GM21576 (cell line): ENCODE measurements at regions not wholly inside any gene's neighbourhood (a gene's known extent, or its start where the extent isn't known, plus 50 kb on each side); places are given as distances from the start of the nearest gene placed in this dataset.

Source experiments
- ATAC-seq: cut with Tn5 transposase; IDR thresholded peaks from one replicate; pipeline ENCODE4 v1.9.1; 2021; ENCODE audit warnings: mild to moderate bottlenecking, moderate library complexity; ENCODE audit not compliant: unreplicated experiment

DNA sequence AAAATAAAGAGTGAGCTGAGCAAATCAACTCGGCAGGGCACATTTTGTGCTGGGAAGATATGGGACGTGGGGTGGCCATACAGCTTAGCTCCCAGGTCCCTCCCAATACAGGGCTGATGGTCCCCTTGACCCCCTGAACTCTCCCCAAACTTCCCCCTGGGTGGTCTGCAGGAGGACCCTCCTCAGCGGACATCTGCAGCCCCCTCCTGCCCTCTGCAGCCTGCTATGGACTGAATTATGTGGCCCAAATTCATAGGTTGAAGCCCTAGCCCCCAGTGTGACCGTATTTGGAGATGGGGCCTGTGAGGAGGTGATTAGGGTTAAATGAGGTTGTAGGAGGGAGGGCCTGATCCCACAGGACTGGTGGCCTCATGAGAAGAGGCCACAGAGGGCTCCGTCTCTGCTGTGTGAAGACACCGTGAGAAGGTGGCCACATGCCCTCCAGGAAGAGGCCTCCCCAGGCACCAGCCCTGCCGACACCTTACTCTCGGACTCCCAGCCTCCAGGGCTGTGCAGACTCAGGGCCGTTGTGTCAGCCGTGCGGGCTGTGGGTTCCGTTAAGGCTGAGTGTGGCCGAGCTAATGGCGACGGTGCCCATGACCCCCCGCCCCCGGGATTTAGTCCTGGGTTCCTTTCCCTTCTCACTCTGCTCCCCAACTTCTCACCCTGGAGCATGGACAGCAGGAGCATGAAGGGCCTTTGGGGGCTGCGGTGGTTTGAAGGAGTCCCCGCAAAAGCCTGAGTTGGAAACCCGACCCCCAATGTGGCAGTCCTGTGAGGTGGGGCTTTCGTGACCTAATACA is 1042.8 kb downstream of the BRD1 start:
- no peak for ATAC-seq

DNA sequence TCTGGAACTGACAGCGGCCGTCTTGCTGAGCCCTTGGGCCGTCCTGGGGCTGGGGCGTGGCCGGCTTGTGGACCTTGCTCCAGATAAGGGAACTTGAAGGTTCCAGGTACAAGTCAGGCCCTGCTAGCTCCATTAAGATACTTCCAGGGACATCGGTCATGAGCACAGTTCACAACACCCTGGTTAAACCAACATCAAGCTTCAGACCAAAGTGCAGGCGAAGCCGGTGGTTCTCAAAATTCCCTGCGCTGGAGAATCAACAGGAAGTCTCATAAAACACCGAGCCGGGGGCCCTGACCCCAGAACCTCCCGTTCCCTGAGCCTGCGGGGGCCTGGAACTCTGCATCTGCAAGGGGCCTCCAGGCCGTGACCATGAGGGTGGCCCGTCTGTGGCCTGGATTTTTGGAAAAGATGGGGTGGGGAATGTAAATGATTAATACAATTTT is 1043.8 kb downstream of the BRD1 start:
- ATAC-seq = no peak

DNA sequence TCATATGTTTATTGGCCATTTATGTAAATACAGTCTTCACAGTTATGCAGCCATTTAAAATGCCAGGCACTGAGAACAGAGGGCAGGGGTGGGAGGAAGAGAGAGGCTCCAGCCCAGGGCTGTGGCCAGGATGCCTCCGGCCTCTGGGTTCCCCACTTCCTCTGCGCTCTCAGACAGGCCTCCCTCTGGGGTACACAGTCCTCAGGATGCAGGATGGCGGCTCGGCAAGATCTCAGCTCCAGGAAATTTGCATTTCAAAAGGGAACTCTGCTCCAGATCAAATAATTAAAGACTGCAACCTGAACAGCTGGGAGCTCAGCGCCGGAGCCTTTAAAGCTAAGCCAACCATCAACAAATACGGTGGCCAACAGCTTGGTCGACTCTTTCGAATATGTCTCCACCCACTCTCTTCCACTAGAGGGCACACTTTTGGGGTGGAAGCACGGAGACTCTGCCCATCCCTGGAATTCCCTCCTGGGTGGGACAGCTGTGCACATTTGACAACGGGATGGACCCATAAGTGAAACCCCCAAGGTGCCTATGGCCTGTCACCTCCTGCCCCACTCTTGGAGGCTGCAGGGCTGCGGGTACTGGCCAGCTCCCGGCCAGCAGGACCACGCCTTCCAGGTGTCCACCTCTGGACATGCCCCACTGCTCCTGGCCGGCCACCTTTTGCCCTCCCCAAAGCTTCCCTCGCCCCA is 1044.7 kb downstream of the BRD1 start:
- no peak for ATAC-seq

DNA sequence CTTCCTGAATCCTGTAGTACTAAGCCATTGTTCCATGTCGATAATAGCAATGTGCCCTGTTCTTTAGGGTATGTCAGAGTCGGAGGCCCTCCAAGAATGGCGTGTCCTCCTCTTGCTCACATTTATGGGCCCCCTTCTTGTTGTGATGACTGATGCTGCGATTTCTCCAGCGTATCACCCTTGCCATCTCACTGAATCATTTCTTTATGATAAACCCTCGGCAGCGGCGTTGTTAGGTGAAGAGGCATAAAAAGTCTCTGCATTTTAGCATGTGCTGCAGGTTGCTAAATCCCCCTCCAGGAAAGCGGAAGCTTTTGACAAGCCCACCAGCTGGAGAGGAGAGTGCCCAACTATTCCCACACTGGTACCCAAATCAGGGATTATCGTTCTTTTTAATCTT is 1045.3 kb downstream of the BRD1 start:
- ATAC-seq = no peak

DNA sequence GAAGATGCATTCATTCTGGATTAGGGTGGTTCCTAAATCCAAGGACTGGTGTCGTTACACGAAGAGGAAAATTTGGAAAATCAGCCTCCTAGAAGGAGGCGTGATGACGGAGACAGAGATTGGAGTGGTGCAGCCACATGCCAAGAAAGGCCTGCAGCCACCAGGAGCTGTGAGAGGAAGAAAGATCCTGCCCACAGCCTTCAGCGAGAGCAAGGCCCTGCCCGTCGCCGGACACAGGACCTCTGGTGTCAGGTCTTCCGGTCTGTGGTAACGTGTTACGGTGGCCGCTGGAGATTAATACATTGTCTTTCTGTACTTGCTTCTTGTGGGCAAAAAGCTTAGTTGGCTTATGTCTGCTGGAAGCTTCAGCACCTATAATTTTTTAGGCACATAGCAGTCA is 1045.8 kb downstream of the BRD1 start:
- ATAC-seq = no peak

DNA sequence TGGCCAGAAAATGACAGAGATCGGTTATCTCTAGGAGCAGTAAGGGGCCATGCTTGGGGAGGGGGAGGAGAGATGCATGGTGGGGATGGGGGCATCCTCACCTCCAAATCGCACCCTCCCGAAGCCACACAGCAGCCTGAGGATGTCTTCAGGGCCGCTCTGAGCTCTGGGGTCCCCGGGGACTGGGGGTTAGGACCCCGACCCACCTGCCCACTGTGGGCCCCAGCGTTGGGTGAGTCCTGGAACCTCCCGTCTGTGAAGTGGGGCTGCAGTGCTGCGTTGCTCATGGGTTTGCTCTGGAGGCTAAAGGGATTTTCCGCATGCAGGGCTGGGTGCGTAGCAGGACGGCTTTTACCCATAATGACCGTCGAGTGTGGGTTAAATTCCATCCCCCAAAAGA is 1046.3 kb downstream of the BRD1 start:
- ATAC-seq = no peak

DNA sequence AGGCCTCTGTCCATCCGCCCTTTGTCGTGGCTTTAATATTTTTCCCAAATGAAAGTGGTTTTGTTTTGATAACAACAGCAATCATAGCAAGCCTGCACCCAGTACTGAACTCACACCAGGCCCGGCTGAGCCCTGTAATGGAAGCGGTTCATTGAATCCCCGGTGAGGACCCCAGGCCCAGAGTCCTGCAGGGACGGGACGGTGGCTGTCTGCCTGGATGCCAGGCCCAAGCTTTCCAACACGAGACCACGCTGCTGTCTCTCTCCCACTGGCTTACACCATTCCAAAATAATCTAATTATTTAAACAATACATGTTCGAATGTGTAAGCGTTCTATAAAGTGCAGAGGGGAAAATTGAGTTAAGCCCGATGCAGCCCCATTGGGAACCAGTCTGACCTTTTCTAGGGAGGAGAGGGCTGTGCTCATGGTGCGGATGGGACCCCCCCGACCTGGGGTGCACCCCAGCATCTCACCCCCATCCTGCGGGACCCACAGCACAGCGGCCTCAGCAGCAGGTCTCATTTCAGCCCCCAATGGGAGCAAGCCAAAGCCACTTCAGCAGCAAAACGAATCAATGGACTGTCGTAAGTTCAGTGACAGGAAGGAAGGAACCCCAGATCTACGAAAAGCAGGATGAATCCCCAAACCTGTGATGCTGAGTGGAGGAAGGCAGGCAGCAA is 1046.9 kb downstream of the BRD1 start:
- no peak for ATAC-seq

DNA sequence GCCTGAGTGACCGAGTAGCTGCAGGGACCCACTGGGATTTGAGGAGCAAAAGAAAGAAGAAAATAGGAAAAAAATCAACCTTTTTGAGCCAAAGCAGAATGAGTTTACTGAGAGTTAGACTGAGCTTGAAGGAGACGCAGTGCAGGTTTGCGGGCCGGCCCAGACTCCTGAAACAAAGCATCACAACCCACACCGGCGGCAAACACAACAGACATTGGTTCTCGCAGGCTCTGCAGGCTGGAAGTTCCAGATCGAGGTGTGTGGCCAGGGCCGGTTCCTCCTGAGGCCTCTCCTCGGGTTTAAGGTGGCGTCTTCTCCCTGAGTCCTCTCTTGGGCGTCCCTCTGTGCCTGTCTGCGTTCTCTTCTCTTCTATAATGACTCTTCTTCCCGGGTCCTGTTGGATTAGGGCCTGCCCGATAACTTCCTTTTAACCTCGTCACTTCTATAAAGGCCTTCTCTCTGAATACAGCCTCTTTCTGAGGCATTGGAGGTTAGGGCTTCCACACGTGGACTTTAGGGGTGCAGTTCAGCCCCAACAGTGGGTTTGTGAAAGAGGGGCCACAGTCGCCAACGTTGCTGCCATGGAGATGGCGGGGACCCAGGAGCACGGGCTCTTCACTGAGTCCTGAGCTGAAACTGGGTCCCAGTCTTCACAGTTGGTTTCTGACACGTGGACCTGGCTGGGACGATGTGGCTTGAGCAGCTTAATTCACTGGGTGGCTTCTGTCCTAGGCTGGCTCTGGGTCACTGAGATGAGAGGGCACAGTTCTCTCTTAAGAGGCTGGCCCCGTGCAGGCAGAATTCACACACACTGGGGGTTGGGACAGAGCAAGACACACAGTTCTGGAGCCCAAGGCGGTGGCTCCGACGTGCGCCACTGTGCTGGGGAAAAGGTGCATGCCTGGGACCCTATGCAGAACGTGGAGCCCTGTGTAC is 1047.7 kb downstream of the BRD1 start:
- no peak for ATAC-seq

DNA sequence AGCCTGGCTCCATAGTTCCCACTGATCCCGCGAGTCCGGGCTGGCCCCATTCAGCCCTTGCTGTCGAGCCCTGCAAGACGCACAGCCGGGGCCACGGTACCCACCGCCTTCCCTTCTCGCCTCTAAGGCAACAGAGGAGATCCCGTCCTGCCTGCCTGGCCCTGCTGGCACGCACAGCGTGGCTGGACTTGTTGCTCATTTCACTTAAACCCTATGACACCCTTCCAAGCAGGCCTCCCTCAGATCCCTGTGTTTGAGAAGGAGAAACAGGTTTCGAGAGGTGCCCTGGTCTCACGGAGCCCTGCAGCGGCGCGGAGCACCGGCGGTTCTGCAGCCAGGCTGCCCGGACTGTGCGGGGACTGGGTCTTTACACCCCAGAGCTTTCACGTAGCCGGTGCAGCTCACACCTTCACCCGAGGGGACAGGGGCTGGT is 1048.4 kb downstream of the BRD1 start:
- no peak for ATAC-seq

DNA sequence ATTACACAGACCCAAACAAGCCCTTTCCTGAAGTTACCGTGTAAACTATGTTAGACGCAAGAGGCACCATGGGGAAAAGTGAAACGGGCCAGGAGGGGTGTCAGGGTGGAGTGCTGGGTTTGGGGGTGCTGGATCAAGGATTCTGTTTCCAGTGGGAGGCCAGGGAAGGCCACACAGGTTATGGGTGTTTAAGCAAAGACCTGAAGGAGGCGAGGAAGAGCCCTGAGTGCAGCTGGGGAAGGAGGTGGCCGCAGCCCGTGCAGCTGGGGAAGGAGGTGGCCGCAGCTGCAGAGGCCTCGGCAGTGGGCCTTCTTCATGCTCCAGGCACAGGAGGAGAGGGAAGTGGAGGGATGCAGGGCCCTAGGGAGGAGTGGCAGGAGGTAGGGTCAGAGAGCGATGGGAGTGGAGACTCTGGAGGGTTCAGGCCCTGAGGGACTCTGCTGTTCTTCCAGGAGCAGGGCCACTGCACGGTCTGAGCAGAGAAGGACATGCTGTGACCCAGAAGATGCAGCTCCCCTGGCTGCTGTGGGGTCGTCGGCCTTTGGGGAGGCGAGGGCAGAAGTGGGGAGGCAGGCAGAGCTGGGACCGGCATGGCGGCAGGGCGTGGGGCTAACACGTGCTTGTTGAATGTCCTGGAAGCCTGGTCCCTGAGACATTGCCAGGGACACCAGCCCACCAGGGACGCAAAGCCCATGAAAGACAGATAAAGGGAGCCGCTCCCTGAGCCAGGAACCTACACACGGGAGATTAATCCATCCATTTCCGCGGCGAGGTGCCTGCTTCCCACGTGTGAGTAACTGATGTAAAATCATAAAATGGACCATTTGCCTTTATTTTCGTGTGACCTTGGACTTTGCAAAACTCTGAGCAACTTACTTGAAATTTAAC is 1049.1 kb downstream of the BRD1 start:
- ATAC-seq = no peak

DNA sequence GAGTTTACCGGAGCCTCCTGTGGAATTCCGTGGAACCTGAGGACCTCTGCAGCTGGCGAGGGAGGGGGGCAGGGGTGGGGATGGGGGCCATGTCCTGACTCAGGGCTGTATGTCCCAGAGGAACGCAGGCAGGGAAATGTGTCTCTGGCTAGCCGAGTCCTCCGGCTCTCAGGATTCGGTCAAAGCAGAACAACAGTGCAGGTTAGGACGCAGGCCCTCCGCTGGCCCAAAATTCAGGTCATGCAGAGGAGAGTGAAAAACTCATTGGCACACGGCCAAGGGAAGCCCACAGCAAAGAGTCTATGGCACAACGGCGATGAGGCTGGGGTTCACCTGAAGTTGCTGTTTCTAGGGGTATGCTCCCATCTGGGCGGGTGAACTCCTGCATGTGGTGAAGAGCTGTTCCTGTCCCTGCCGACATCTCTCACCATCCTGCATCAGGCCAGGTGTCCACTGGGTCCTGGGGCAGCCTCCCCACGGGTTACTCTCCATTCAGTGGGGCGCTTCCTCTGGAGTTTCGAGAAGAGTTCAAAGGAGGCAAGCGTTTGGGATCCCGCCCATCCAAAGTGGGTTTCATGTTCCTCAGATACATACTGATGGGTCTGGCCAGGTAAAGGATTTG is 1055.3 kb downstream of the BRD1 start:
- ATAC-seq = no peak

DNA sequence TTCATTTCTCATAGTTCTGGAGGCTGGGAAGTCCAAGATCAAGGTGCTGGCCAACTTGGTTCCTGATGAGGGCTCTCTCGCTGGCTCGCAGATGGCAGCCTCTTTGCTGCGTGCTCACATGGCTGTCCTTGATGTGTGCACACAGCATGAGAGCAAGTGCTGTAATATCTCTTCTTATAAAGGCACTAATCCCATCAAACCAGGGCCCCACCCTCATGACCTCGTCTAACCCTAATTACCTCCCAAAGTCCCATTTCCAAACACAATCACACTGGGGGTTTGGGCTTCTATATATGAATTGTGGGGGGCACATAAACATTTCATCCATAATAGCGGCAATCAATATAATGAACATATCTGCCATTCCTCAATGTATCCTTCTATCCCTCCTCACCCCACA is 1062.1 kb downstream of the BRD1 start:
- ATAC-seq = no peak

DNA sequence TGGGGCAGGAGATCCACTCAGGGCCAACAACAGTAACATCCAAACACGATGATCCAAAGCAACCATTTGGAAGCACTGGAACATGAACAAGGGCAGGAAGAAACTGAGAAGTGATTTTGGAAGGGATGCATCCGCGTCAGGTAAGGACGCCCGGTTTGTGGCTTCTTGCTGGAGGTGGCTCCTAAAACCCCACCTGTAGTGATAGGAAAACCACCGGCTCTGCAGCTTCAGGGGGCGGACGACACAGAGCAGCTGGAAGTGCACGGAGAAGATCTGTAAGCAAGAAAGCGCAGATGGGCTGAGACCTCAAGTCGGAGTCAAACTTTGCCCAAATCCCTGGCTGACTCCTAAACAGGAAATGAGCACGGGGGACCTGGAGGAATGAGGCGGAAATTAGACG is 1066.1 kb downstream of the BRD1 start:
- ATAC-seq = no peak

DNA sequence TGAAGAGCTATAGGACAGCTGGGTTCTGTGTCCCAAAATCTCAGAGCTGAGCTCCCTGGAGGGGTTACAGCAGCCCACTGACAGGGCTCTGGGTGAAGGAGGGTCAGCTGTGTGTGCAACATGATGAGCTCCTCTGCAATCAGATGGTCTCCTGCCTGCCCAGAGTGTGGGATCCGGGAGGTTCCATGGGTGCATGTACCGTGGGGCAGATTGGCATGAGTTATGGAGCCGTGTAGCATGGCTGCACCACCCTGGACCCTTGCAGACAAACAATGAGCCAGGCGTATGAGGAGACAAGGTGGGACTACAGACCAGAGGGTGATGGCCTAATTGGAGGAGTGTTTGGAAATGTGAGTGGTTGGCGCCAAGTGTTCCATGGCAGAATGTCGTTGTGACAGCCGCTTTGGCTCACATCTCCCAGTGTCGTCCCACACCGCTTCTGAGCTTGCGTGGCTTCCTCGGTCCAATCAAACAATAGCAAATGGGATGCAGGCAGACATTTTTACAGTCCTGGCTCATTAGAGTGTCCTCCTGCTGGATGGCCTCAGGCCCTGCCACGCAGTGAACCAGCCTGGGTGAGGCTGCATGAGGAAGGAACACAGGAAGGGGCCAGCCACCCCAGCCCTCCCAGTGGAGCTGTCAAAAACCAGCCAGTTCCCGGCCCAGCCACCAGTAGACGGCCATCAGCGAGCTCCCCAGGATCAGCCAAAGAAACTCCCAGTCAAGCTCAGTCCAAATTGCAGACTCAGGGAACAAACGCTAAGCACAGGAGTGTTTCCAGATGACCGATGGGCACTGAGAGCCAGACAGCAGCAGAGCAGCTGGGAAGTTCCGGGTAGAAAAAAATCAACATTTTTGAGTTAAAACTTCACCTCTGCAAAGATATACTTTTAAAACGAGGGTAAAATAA is 1066.9 kb downstream of the BRD1 start:
- no peak for ATAC-seq

DNA sequence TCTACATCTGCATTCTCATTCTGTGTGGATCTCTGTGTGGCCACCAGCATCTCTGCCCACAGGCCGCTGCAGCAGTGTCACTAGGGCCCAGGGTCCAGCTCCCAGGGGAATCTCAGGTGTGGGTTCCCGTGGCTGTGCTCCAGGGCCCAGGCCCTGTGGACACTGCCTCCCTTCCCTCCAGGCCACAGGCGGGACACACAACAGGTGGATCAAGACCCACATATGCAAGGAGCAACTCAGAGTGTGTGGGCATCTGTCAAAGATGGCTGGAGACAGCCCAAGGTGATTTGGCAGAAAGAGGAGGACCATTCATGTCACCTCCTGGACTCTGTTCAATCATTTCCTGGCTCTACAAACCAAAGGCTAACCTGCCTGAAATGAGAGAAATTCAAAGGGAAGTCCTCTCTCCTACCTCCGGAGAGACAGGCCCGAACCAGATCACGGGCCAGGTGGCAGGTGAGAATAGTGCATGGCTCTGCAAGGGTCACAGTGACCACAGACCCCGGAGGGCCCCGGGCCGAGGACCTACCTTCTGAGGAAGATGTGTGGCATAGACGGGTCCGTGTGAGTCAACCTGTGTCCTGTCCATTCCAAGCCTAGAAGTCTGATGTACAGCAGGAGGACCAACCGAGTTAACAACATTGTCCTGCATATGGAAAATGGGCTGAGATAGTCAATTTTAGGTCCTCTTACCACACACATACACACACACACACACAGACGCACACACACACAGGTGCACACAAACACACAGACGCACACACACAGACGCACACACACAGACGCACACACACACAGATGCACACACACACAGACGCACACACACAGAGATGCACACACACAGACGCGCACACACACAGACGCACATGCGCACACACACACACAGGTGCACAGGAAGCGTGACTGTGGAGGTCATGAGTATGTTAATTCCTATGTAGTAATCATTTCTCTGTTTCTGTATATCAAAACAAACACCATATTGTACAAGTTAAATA is 1068.5 kb downstream of the BRD1 start:
- ATAC-seq = no peak

DNA sequence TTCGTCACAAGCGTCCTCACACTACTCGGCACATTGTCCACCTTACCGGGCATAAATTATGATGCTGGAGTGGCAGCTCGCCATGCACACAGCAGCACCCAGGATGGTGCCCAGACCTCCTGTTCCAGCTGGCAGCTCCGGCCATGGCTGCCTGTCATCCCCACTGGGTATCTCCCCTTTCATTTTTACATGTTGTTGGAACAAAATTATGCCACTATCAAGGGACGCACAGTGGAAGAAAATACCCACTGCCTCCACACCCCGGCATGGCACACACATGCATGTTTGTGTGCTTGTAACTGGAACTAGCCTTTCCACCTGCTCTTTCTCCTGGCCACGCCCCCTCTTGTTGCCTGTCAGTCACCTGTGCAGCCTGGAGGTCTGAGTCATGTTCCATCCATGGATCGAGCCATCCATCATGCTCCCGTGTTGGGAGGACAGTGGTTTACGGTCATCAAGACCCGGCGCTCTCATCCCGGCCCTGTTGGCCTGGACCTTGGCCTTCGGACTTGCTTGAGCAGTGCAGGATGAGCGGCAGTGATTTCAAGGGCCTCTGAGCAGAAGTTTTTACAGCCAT is 1069.6 kb downstream of the BRD1 start:
- no peak for ATAC-seq

DNA sequence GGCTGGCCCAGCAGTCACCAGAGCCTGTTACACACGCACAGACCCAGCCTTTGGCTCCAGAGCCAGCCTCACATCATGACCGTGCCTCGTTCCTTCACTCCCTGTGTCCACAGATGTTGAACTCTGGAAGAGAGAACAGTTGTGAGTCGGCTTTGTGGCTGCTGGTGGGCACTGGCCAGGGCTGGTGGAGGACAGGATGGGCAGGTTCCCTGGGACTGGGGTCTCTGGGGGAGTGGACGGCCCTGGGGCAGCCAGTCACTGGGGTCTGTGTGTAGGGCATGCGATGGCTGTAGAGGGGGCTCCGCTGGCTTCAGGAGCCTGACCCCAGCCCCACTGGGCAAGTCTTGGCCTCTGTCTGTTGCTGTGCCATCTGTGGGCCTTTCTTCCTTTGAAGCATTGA is 1070.1 kb downstream of the BRD1 start:
- ATAC-seq = no peak
